ENCODE measurements at regions not wholly inside any gene's neighbourhood (a gene's known extent, or its start where the extent isn't known, plus 50 kb on each side); places are given as distances from the start of the nearest gene placed in this dataset.

DNA sequence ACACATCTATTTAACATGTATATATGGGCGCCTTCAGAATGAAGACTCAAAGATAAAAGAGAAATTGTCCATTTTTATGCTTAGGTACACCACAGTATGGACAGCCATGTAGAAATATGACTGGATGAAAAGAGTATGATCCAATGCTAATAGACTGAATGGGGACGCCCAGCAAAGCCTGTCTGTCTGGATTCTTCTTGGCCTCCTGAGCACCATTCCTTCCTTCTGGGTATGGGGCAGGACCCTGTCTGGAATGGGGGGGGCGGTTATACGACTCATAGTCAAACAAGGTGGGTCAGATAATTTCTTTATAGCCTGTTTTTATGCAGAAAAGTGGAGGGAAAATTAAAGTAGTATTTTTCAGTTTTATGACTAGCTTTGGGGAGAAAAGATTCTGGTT lies 81.2 kb upstream of the ABCD3 start:
- ChIA-PET CTCF (interaction anchor here (0.7 to 8.5 kb wide), 16 partner anchors 18 to 325 kb away, joined by 3 to 190 read pairs (median 10); partner anchors contain the start of gene ARHGAP29), POLR2A (interaction anchor here (0.7 kb wide), 1 partner anchor 325 kb away, joined by 5 read pairs; no protein-coding TSS in a partner anchor)
- no peaks in the 10 kb centered on the region for H3K9me3 Mint-ChIP-seq
- TF ChIP-seq ELF4 (CRISPR knock-in tag; IDR thresholded peaks at IDR 0.05; ENCODE audit: low read depth) (no peak), SOX15 (CRISPR knock-in tag; IDR thresholded peaks at IDR 0.05) (no peak), ARID4B (CRISPR knock-in tag; IDR thresholded peaks at IDR 0.05; ENCODE audit: borderline replicate concordance) (no peak), ZNF671 (CRISPR knock-in tag; IDR thresholded peaks at IDR 0.05) (no peak), ZNF232 (CRISPR knock-in tag; IDR thresholded peaks at IDR 0.05) (no peak)
- H3K27me3 Mint-ChIP-seq (ENCODE audit: low read depth) = peaks cover 2% of the 10 kb centered on the region; the same call in 1 of the 2 replicates
- ATAC-seq (no peak), DNase-seq (ENCODE audit: low spot score) (no peak)
- H3K36me3 Mint-ChIP-seq = no peaks in the 10 kb centered on the region
- no peak overlapping the region for H3K27ac Mint-ChIP-seq
- no peak overlapping the region for H3K4me3 Mint-ChIP-seq
- peaks cover 8% of the 10 kb centered on the region for H3K4me1 Mint-ChIP-seq

- DNase-seq (ENCODE audit: low spot score) (peak; percentile 48), ATAC-seq (peak; percentile 92)
- no peaks in the 10 kb centered on the region for H3K9me3 Mint-ChIP-seq
- peaks cover 2% of the 10 kb centered on the region; the same call in 1 of the 2 replicates for H3K27me3 Mint-ChIP-seq (ENCODE audit: low read depth)
- no peaks in the 10 kb centered on the region for H3K36me3 Mint-ChIP-seq
- H3K27ac Mint-ChIP-seq = no peak overlapping the region
- ChIA-PET CTCF (interaction anchor here (0.6 to 8.5 kb wide), 43 partner anchors 9 to 665 kb away, joined by 3 to 190 read pairs (median 5); partner anchors contain the start of gene ARHGAP29), POLR2A (interaction anchor here (0.5 kb wide), 1 partner anchor 8 kb away, joined by 3 read pairs; no protein-coding TSS in a partner anchor)
- TF ChIP-seq NR1H2 (CRISPR knock-in tag; IDR thresholded peaks at IDR 0.05) = no peak
- TF ChIP-seq, protein P1, sequence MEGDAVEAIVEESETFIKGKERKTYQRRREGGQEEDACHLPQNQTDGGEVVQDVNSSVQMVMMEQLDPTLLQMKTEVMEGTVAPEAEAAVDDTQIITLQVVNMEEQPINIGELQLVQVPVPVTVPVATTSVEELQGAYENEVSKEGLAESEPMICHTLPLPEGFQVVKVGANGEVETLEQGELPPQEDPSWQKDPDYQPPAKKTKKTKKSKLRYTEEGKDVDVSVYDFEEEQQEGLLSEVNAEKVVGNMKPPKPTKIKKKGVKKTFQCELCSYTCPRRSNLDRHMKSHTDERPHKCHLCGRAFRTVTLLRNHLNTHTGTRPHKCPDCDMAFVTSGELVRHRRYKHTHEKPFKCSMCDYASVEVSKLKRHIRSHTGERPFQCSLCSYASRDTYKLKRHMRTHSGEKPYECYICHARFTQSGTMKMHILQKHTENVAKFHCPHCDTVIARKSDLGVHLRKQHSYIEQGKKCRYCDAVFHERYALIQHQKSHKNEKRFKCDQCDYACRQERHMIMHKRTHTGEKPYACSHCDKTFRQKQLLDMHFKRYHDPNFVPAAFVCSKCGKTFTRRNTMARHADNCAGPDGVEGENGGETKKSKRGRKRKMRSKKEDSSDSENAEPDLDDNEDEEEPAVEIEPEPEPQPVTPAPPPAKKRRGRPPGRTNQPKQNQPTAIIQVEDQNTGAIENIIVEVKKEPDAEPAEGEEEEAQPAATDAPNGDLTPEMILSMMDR (IDR thresholded peaks at IDR 0.05) = 0 out of 2 replicates have a peak, but pooled peaks have one; percentile 21
- no peak overlapping the region for H3K4me3 Mint-ChIP-seq
- H3K4me1 Mint-ChIP-seq = peaks cover 8% of the 10 kb centered on the region
Measured at GRCh38 chr1:94335950-94336349, 82.2 kb upstream of the ABCD3 start.

DNA sequence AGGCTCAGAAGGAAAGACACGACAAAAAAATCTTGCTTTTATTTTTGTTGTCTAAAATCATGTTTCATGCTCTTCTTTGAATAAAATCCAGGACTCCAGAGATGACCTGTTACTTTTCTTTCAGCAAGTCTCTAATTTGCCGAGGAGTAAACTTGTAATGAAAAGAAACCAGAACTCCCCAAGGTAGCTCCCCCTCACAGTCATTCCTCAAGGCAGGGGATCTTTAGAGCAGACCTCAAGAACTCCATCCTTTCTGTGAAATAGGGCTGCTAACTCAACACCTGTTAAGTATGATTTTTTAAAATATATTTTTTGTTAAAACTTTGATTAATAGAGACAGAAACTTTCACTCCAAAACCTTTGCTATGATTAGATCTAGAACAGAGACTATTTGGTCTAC lies 82.7 kb upstream of the ABCD3 start:
- no peak overlapping the region for H3K27ac Mint-ChIP-seq
- H3K27me3 Mint-ChIP-seq (ENCODE audit: low read depth) = no peaks in the 10 kb centered on the region; the same call in 1 of the 2 replicates
- ChIA-PET POLR2A (interaction anchor here (0.5 to 0.9 kb wide), 2 partner anchors 8 to 274 kb away, joined by 3 read pairs; no protein-coding TSS in a partner anchor), CTCF (interaction anchor here (0.6 to 8.5 kb wide), 39 partner anchors 9 to 665 kb away, joined by 3 to 190 read pairs (median 6); partner anchors contain the start of gene ARHGAP29)
- H3K4me3 Mint-ChIP-seq = no peak overlapping the region
- DNase-seq (ENCODE audit: low spot score) = no peak
- no peaks in the 10 kb centered on the region for H3K9me3 Mint-ChIP-seq
- no peaks in the 10 kb centered on the region for H3K36me3 Mint-ChIP-seq
- H3K4me1 Mint-ChIP-seq = peaks cover 10% of the 10 kb centered on the region
- ATAC-seq = no peak
- TF ChIP-seq NR1H2 (CRISPR knock-in tag; IDR thresholded peaks at IDR 0.05) (no peak), ARID4B (CRISPR knock-in tag; IDR thresholded peaks at IDR 0.05; ENCODE audit: borderline replicate concordance) (no peak), ZNF138 (CRISPR knock-in tag; conservative IDR thresholded peaks at IDR 0.05) (no peak), SP1 (CRISPR knock-in tag; conservative IDR thresholded peaks at IDR 0.05) (no peak), ZNF219 (CRISPR knock-in tag; IDR thresholded peaks at IDR 0.05; ENCODE audit: borderline replicate concordance) (no peak), SMAD3 (CRISPR knock-in tag; IDR thresholded peaks at IDR 0.05; ENCODE audit: borderline replicate concordance) (no peak), IRF2 (CRISPR knock-in tag; IDR thresholded peaks at IDR 0.05; ENCODE audit: borderline replicate concordance, low read depth) (no peak), MYBL2 (CRISPR knock-in tag; IDR thresholded peaks at IDR 0.05) (no peak), CBFB (CRISPR knock-in tag; IDR thresholded peaks at IDR 0.05; ENCODE audit: low read depth) (no peak), ZNF425 (CRISPR knock-in tag; conservative IDR thresholded peaks at IDR 0.05) (no peak), ZNF121 (CRISPR knock-in tag; IDR thresholded peaks at IDR 0.05) (no peak), EMX1 (CRISPR knock-in tag; IDR thresholded peaks at IDR 0.05) (no peak)
- TF ChIP-seq, protein P2, sequence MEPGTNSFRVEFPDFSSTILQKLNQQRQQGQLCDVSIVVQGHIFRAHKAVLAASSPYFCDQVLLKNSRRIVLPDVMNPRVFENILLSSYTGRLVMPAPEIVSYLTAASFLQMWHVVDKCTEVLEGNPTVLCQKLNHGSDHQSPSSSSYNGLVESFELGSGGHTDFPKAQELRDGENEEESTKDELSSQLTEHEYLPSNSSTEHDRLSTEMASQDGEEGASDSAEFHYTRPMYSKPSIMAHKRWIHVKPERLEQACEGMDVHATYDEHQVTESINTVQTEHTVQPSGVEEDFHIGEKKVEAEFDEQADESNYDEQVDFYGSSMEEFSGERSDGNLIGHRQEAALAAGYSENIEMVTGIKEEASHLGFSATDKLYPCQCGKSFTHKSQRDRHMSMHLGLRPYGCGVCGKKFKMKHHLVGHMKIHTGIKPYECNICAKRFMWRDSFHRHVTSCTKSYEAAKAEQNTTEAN (CRISPR knock-in tag; IDR thresholded peaks at IDR 0.05) = no peak
